ENCODE measurements at regions not wholly inside any gene's neighbourhood (a gene's known extent, or its start where the extent isn't known, plus 50 kb on each side); places are given as distances from the start of the nearest gene placed in this dataset.

DNA sequence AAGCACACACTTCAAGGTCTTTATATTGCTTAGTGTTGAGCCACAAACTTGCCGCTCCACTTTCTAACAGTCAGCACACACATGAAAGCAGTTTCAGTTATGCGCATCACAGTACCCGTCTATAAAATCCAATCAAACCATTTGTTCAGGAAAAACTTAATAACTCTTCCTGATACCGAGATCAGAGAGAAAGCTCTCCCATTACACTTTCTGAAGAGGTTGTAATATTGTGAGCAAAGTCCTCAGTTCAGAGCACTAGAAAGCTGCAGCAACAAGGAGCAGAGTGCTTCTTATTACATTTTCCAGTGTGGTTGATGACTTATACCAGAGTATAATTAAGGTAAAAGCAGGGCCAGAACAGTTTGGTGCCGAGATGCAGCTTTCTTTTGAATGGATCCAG, 102.8 kb upstream of the F3 start:
- DNase-seq (ENCODE audit: low spot score) = no peak

DNA sequence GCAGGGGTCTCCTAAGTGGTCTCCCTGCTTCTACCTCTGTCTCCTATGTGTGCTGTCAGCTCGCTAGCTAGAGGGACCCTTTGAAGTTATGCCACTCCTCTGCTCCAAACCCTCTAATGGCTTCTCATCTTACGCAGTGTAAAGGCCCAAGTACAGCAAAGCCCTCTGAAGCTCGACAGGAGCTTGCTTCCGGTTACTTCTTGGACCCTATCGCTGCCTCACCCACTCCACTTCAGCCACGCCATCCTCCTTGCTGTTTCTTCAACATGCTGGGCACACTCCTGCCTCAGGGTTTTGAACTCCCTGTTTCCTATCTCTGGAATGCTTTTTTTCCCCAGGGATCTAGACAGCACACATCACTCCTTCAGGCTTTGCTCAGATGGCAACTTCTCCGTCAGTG, 102.3 kb upstream of the F3 start:
- no peak for DNase-seq (ENCODE audit: low spot score)

DNA sequence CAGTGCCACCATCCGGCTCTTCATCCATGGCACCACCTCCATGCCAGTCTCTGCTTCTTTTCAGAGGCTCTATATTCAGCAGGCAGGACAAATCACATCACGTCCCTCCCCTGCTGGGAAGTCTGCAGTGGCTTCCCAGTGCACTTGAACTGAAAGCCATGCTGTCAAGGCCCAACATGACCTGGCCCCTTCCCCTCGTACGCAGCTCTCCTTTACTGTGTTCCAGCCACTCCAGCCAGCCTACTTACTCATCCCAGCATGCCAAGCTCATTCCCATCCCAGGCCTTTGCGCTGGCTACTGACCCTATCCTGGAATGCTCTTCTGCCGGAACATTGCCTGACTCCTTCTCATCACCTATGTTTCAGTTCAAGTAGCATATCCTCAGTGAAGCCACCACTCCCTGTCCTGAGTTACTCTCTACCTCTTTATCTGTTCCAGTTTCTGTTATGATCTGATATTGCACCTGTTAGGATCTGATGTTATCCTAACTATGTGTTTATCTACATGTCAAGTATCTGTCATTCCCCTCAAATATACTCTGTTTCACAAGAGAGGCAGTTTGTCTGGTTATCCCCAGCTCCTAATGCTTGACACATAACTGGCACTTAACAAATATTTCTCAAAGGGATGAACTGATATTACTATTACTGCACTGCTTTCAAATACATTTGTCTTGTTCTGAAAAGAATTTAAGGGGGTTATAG, 101.2 kb upstream of the F3 start:
- no peak for DNase-seq (ENCODE audit: low spot score)

DNA sequence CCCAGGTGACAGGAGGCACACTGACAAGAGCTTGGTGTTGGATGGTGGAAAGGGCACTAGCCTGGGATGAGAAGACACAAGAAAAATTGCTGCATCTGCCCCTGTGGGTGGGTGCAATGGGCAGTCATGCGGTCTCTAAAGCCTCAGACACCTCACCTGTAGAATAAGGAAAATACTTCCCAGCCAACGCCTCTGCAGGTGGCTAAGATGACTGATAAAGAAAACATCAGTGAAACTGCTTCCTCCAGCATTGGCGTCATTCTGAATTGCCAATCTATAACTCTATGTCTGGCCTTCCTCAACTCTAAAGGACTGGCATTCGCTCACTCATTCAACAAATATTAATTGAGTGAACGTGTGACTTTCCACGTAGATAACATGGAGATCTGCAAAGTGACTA, 100.4 kb upstream of the F3 start:
- DNase-seq (ENCODE audit: low spot score) = no peak

DNA sequence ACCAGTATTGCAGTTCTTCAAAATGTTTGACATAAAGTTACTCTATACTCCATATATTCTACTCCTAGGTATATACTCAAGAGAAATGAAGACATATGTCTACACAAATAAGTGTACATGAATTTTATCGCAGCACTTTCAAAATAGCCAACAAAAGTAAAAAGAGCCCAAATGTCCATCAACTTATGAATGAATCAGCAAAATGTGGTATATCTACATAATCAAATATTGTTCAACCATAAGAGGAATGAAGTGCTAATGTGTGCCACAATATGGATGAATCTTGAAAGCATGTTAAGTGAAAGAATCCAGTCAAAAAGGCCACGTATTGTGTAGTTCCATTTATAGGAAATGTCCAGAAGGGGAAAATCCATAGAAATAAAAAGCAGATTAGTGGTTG, 98.6 kb upstream of the F3 start:
- no peak for DNase-seq (ENCODE audit: low spot score)

DNA sequence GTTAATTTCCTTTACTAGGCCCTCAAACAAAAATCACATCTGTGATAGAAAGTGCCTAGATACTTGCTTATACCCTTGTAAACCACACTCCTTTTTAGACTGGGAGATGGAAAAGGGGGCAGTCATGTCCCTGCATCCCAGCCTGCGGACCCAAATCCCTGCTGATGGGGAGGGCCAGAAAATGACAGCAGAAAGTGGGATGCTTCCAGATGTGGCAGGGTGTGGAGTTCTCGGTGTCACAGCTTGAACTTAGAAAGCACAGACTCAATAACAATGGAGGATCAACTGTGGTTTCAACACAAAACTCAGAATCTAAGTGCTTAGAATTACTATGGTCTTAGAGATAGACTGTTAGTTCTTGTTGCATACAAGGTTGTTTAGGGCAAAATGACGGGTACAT, 95.6 kb upstream of the F3 start:
- no peak for DNase-seq (ENCODE audit: low spot score)

DNA sequence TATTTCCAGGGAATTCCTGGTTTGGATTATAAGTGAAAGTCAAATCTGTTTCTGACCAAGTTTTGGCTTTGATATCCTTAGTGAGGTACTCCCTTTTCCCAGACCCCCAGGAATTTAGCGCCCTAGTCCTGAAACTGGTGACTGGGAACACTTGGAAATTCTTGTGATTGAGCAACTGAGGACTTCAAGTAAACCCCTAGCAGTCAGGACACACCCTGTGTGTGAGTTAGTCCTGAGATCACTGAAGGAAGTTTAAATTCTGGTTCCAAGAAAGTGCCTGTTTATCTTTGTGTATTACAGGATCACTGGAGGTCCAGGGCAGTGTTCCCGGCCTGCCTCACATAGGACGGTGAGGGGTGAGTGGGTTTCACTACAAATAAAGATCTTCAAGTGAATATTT, 95.1 kb upstream of the F3 start:
- no peak for DNase-seq (ENCODE audit: low spot score)

DNA sequence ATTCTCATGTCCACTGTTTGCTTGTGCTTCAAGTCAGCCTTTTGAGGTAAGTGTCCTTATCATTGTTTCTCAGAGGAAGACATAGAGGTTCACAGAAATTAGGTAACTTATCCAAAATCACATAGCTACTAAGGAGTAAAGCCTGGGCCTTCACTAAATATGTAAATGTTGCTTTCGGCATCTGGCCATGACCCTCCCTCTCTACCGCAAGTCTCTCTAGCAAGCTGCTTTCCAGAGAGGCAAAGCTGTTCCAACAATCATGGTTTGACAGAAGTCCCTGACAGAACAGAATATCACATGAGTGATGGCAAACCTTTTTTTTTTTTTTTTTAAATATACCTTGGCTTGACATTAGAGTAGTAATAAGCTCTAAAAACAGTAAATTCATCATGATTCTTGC, 94.5 kb upstream of the F3 start:
- no peak for DNase-seq (ENCODE audit: low spot score)

DNA sequence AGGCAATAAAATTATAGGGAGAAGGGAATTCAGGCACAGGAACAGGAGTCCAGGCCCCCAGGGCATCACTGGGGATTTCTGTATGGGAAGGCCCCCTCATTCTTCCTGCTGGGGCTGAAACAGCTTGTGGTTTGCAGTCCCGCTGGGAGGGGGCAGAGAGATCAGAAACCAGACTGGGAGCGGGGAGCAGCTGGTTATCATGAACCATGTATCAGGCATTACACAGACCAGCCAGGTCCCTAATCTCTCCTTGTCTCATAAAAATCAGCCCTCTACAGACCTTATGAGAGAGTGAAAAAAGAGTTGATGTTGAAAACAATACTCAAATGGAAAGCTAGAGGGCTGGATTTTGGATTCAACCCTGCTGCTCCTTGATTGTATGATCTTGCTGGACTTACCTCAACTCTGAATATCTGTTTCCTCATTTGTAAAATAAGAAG, 93.4 kb upstream of the F3 start:
- no peak for DNase-seq (ENCODE audit: low spot score)

DNA sequence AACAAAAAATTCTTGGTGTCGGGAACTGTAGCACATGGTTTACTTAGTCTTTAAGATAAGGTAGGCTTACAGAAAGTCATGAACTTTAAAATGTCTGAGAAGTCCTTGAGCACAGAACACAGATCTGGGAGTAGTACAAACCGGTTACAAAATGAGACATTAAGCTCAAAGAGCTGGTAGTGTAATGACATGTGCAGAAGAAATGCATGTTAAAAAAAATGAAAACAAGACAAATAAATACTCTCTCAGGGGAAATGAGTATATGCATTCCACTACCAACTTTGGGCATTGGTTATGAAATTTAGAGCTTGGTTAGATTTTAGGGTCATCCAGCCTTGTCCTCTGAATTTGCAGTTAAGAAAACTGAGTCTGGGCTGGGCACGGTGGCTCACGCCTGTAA, 91.5 kb upstream of the F3 start:
- DNase-seq (ENCODE audit: low spot score) = no peak

DNA sequence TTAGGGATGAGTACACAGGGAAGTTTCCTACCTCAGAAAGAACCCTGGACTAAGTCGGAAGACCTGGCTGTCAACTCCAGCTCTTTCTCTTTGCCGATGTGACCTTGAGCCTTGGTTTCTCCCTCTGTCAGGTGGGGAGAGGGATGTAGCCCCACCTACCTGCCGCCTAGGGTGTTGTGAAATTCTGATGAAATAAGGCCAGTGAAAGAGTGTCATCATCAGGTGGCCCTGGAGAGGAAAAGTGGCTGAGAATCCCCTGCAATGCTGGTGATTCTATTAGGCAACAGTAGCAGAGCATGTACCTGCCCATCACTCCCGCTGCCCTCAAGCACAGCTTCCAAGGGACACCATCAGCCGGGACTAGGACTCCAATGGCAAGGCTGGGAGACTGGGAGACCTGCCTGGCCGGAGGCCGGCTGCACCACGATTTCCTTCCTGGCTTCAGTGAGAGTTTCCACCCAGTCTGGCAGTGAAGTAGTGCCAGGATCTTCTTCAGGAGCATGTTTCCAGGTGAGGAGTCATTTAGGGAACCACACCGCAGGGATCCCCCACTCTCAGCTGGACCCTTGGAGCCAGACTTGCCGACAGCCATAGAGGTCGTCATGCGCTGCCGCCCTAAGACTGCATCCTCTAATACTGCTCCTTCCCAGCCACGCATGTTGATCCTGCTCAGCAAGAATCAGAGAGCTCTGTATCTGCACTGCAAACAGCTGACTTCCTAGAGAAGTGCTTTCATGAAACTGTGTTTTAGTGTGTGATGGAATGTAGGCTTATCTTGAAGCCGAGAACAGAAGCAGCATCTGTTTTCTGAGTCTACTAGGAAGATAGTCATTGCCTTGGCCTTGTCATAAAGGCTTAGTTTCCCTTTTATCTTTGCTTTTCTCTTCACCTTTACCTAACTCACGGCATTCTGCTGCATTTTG, 88.0 kb upstream of the F3 start:
- no peak for DNase-seq (ENCODE audit: low spot score)

DNA sequence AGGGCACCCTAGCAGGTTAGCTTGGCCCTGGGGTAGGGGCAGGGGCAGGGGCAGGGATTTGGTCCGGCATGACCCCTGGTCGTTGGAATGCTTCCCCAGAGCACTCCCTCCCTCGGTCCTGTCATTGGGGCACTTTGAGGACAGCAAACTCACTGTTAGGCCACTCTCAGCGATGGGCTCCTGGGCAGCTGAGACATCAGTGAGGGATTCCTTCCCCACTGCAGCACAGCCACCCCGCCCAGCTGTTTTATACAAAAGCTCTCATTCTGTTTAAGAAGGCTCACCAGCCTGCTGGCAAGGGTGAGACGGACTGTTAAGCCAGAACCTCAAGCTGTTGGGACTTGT, 86.9 kb upstream of the F3 start:
- DNase-seq (ENCODE audit: low spot score) = no peak

DNA sequence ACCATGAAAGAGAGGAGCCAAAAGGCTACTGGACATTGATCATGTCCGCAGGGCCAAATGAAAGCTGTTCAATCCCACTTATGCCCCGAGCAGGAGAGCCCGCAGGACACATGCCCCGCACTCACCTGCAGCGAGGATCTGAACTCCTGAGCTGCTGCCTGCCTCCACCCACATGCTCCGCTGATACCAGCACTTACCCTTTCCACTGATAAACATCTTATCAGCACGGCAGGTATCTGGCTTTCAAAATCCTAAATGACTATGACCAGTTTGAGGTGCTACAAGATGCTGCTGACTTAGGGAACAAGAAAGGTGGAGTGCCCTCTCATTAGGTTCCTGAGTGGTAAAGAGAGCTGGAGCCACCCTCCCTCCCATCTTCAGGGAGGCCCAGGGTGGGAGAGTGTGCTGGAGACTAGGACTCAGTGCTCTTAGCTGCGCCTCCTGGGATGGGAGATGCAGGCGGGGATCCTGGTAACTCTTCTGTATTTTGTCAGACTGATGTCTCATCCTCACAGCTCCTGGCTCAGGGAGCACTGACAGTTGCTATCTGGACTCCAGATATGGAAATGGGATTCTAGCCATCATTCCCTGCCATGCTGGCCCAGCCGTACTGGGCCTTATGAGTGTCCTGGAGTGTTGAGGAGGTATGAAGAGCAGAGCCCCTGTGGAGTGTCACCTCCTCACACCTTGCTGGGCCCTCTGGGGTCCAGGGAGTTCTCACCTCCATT, 86.4 kb upstream of the F3 start:
- DNase-seq (ENCODE audit: low spot score) = no peak

DNA sequence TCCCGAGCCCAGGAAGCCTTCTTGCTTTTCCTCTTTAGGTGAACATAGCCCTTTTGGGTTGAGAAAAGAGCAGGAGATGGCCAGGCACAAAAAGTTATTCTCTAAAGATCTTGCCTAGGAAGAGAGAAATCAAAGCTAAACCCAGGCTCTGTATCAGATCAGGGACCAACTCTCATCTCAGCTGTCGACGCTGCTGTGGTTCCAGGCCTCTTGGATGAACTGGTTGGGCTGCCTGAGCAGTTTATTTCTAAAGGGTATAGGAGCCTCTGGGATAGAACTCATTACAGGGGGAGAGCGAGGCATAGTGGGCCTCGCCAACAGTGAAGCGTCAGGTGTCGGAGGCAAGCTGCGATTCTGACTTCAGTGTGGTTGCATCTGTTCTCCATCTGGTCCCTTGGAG, 82.6 kb upstream of the F3 start:
- DNase-seq (ENCODE audit: low spot score) = no peak

DNA sequence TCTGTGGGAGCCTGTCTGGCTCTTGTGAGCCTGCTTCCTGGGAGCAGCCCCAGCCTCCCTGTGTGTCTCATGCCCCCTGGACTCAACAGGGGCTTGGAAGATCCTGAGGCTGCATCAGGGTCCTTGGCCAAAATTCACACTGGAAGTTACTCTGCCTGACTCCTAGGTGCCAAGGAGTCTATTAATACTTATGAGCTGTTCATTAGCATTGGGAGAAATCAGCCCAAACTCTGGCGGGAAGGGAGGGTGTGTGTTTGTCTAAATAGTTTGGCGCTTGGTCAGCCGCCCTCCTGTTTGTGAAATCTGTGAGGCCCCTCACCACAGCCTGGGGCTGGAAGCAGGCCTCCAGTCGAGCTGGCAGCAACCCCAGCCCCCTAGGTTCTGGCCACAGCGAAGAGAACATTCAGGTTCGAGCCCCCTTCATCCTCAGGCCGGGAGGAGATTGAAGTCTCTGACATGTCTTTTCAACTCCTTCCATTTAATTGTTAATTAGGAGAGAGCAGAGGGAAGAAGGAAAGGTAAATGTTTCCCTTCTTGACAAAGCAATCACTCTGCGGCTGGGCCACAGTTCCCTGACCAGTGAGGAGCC, 82.1 kb upstream of the F3 start:
- no peak for DNase-seq (ENCODE audit: low spot score)

DNA sequence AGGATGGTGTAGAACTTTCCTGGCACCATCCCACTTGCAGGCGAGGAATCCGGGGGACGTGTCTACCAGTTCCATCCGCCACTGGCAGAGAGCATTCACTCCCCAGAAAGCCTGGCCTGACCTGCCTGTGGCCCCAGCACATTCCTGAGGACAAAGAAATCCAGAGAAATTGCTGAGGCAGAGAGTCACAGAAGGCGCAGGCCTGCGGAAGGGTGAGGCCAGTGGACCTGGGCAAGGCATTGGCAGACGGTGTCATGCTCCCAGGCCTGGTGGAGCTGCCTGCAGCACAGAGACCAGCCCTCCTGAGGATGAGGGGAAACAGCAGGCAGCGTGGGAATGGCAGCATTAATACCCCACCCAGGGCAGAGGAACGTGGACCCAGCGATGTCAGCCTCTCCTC, 81.2 kb upstream of the F3 start:
- DNase-seq (ENCODE audit: low spot score) = peak; percentile 39

DNA sequence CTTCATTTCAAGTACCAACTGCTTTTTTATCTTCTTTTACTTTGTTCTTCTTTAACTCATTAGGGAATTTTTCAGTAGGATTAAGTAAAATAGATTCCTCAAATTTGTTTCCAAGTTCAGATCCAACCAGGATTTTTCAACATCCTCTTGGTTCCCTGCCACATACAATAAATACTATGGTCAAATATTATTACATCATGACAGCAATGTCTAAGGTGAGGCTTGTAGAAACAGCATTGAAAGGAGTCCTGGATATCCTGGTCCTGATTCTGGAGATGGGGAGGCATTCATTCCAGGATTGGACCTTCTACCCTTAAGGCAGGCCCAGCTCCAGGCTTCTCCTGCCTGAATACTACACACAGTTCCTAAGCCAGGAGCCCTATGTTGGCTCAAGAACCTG, 80.2 kb upstream of the F3 start:
- no peak for DNase-seq (ENCODE audit: low spot score)

DNA sequence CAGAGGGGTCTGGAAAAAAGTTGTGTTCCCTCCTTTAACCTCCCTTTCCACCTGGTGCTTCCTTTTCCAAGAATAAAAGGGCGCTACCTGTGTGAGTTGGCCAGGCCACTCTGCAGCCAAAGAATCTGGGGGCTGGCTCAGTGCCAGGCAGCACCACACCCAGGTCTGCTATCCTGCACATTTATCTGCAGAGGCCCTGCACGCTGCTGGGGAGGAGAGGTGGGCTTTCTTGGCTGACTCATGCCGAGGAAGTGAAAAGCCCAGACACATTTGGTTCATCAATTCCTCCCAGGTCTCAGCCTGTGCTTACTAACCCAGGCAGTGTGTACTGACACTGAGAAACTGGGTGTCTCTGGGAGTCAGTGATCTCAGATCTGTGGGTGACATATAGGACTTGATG, 79.8 kb upstream of the F3 start:
- DNase-seq (ENCODE audit: low spot score) = no peak

DNA sequence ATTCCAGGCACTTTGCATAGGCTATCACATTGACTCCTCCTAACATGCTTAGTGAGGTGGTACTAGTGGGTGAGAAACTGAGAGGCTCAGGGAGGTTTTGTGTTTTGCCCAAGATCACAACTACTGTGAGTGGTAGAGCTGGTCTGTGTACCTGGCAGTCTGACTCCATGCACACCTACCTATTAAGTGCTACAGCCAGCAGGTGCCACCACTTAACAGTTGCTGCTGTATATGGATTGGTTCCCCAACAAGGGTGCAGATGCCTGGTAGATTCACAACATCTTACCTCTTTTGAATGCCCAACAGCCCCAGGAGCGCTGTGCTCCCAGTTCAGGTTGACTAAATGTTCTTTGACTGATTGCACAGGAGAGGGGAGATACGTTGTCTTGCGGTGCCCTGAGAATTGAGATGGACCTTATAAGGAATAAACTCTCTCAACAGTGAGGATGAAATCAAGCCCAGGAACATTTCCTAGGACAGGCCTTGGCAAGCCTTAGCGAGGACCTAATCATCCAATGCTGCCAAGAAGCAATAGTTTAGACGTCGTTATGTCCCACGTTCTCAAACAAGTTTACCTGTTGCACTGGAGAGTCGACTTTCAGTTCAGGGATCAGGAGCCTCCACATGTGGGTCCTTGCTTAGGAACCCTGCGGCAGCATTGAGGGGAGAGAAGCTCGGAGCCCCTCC, 78.9 kb upstream of the F3 start:
- no peak for DNase-seq (ENCODE audit: low spot score)

DNA sequence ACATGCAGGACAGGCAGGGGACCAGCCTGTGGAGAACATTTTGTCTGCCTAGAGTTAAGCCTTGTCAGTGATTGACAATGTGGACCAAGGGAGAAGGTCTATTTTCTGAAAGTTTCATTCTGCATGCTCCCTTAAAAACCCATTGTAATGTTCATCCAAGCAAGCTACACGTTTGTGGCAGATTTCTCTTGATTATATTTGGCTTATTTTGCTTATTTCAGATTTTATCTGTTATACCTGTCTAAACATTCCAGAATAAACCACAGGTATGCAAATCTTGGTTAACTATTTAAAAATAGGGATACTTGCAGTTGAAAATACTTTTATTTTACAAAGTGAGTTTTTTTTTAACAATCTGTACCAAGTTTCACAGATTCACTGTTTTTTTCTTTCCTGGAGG, 78.2 kb upstream of the F3 start:
- no peak for DNase-seq (ENCODE audit: low spot score)

DNA sequence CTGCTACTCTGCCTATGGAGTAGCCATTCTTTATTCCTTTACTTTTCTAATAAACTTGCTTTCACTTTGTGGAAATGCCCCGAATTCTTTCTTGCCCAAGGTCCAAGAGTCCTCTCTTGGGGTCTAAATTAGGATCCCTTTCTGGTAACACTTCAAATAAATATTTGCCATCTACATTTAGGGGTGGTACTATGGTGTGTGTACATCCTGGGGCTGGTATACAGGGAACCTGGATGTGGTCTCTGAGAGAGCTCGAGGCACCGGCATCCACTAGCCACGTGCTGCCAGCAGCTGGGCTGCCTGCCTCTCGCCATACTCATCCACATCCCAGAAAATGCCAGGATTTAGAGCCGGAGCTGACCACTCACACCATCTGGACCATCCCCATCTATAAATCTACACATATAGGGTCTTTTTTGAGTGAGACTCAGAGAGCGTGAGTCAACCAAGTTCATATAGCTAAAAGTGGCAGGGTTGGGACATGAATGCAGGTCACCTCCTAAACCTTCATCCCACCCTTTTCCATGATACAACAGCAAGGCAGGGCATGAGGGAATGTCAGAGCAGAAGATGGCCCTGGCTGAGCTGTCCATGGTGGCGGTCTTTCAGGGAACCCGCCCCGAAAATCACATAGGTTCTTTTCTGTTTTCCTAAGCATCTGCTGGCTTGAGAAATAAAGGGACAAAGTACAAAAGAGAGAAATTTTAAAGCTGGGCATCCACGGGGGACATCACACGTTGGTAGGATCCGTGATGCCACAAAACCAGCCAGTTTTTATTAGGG, 76.6 kb upstream of the F3 start:
- no peak for DNase-seq (ENCODE audit: low spot score)

Measured in iPS-NIHi11 (cell line).